GM03348 (cell line): ENCODE measurements at regions not wholly inside any gene's neighbourhood (a gene's known extent, or its start where the extent isn't known, plus 50 kb on each side); places are given as distances from the start of the nearest gene placed in this dataset.
"Not testable (repeated sequence)": the region's sequence is repeated elsewhere in the genome, so short reads cannot be mapped to it uniquely, and the experiment has no call there.

Experiments
- DNase-seq: peaks from one replicate; pipeline ENCODE4 v3.0.0; 2012; ENCODE audit warnings: low spot score

DNA sequence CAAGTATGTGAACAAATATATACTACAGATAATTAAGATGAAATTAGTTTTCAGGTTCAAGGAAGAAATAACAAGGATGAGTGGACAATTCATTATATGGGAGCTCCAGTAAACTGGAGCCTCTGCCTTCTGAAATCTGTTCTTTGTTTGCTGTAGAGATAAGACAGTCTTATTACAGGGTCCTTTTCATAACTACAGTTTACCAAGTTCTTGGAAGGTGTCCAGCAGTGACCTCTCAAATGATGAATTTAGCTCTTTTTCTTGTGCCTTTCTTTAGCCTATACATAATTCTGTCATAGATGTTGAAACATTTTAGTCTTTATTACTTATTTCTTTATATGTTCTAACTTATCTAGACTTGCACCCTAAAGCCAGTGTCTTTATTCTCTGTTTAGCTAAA is 89.7 kb upstream of the GBE1 start:
- no peak for DNase-seq

DNA sequence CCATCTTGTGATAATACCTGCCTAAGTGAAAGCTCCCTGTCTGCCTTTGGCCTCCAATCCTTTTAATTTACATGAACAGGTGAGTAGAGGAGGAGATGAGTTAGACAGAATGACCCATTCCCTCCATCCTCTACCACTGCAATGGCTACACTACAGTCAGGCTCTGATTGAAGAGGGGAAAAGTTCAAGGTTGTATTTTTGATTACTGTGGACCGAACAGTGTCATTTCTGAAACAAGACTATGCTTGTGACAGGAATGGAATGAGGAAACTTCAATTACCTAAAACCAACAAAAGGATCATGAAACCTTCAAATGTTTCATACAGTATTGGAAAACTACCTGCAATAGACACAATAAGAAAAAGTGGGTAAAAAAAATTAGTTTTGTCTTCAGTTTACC is 85.5 kb upstream of the GBE1 start:
- DNase-seq = no peak

DNA sequence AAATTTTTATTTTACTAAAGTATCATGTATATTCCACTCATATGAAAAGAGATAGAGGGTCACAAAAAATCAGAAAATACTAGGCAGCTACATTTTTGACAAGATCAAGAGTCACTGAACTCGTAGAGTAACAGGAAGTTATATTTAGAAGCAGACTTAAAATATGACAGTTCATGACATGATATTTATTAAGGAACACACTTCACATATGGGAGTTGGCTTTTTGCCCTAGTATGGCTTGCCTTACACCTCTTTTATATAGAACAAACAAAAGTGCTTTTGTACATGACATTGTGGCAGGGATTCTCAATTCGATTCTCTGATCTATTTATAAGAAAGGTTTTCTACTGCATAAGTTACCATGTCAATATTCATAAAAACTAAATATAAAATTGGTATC is 80.1 kb upstream of the GBE1 start:
- no peak for DNase-seq

DNA sequence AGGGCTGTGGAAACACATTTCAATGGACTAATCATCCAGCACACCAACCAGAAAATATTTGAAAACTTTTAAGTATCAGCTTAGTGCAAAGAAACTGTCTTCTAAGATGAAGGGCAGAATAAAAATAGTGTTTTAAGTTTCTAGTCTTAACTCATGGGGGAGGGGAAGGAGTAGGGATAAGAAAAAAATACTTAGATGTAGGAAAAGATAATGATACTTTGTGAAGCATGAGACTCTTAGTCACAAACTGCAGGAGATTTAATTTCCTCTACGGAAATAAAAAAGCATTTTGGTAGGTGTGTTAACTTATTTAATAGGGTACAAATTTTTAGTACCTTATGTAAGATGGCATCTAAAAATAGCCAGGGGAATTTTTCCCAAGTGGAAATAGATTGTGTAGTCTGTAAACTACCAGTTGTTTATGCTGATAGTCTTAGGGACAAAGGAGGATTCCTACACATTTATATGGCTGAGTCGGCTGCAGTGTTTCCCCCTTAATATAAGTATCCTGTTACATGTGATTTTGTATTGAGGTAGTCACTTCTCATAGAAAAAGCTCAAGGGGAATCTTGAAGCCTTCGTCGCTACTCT is 78.2 kb upstream of the GBE1 start:
- DNase-seq = no peak

DNA sequence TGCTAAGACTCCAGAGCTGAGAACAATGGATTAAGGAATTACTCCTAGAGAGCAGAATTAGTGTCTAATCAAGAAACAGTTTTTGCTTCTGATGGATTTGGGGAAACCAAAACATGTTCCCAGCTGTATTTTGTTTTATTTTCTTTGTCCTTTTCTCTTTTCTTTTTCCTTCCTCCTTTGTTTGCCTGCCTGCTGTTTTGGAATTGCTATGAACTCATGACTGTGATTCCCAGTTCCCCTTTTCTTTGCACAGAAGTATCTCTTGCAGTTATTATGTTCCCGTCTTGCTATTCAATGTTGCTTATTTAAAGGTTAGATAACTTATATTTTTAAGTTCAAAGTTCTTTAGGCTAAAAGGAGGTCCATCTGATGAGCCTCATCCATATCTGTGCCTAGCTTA is 77.0 kb upstream of the GBE1 start:
- no peak for DNase-seq

DNA sequence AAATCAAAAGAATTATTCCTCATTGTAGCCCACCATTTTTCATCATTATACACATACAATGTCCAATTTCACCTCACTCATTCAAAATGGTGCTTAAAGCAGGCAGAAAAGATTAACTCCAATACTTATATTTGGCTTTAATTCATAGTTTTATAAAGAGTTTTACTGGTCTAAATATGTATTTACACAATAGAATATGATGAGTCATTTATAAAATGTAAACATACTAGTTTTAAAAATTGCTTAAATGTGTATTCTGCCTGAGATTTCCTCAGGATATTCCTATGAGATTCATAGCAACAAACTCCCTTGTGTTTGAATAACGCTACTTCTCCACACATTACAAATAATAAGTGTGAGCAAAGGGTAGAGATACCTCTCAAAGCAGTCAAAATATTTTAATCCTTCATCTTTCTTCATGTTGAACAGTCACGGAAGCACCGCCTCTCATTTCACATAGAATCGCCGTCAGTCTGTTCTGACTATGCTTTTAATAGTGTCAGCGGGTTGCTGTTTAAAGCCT is 75.7 kb upstream of the GBE1 start:
- no peak for DNase-seq

DNA sequence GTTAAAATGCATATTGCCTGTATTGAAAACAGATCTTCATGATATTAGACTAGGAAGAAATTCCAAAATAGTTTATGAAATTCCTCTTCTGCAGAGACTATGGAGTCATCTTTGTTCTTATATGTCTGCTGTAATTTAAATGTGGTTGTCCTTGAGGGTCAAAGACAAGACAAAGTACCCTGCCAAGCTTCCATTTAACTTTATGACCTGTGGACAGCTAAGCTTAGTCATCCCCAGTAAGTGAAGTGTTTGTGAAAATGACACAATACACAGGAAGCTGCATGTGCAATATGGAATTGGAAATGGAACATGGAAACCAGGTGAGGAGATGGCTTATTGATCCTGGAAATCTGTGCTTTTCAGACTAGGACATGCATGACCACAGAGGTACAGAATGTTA is 68.5 kb upstream of the GBE1 start:
- DNase-seq = no peak

DNA sequence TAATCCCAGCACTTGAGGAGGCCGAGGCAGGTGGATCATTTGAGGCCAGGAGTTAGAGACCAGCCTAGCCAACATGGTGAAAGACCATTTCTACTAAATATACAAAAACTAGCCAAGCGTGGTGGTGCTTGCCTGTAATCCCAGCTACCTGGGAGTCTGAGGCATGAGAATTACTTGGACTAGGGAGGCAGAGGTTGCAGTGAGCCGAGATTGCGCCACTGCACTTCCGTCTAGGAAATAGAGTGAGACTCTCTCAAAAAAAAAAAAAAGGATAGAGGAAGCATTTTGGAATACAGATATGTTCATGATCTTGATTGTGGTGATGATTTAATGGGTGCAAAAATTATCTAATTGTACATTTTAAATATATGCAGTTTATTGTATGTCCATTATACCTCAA is 67.8 kb upstream of the GBE1 start:
- not testable (repeated sequence) for DNase-seq

DNA sequence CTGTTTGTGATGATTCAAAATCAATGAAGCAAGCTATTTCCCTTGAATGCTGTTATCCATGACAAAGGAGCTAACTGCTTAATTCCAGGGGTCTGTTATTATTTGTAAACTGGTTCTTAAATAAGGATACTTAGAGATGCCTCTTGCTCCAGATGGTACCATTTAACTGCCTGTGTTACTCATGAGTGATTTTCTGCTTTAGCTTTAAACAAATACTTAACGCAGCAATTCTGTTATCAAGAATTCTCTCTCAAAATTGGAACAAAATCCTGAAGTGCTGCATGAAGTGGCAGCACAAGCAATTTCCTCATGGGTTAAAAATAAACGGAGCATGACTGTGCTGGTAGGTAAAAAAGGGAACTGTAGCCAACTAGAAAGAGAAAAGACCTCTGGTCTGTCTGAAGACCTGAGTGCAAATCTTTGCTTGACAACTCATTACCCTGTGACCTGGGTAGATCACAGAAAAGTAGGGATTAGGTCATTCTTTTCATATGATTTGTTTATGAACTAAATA is 62.5 kb upstream of the GBE1 start:
- peak; percentile 4 for DNase-seq

DNA sequence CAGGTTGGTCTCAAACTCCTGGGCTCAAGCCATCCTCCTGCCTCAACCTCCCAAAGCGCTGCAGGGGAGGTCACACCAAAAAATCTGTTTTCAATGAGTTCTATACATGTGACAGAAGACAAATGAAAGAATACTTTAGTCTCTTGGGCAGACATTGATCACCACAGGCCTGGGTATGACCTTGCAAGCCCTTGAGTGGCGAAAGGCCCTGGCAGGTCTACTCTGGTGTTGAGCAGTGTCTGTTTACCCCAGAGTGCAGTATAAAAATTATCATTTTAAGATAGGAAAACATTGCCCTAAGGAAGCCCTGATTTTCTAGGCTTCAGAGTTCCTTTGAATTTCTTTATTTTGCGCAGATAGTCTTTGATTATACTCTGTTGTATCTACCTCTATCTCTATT is 61.6 kb upstream of the GBE1 start:
- DNase-seq = no peak

DNA sequence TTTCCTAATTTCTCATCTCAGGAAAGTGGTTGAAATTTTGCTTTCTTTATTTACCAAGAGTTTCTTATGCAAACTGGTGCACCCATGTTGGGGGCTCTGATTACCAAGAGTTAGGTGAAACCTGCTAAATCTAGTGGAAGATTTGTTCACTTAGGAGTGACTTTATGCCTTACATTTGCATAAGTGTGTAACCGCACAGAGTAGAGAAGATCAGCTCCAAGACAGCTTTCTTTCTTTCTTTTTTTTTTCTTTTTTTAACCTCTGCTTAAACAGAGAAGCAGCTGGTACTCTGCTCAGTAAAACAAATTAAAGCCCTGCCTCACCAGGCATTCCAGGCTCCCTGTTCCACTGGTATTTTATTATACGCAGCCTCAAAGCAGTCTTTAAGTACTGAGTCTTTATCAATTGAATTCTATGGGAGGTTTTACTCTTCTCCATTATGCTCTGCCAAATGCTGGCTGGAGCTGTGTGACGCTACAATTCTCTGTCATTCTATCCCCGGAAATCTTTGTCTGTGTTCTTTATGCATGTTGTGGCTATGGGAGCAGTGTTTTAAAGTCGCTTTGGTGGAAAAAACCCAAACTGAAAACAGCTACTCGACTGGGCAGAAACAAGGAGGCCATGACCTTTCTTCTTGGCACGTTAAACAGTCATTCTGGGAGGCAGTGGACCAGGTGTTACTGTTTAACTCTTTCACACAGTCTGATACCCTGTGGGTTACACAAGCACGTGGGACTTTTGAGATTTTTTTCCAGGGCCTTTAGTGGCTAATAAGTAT is 55.2 kb upstream of the GBE1 start:
- peak; percentile 13 for DNase-seq

DNA sequence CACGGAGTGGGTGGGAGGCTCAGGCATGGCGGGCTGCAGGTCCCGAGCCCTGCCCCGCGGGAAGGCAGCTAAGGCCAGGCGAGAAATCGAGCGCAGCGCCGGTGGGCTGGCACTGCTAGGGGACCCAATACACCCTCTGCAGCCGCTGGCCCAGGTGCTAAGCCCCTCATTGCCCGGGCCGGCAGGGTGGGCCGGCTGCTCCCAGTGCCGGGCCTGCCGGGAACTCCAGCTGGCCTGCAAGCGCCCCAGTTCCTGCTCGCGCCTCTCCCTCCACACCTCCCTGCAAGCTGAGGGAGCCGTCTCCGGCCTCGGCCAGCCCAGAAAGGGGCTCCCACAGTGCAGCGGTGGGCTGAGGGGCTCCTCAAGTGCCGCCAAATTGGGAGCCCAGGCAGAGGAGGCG is 50.7 kb upstream of the GBE1 start:
- not testable (repeated sequence) for DNase-seq
